GM23338 (cell line): ENCODE measurements at regions not wholly inside any gene's neighbourhood (a gene's known extent, or its start where the extent isn't known, plus 50 kb on each side); places are given as distances from the start of the nearest gene placed in this dataset.

ENCODE experiments used
- EZH2 ChIP-seq: fragments of 200-600 bp; sonication (generic); IDR thresholded peaks from one replicate; pipeline ENCODE4 v1.8.0; 2017; ENCODE audit warnings: antibody characterized with exemption, mild to moderate bottlenecking, low read depth; ENCODE audit not compliant: unreplicated experiment
- EZH2phosphoT487 ChIP-seq: fragments of 200-600 bp; sonication (generic); IDR thresholded peaks from one replicate; pipeline ENCODE4 v1.8.1; 2018; ENCODE audit warnings: antibody characterized with exemption; ENCODE audit not compliant: unreplicated experiment
- NANOG ChIP-seq: IDR thresholded peaks from 2 replicates; pipeline ENCODE4 v1.6.1; 2016; ENCODE audit warnings: antibody characterized with exemption, borderline replicate concordance
- POLR2AphosphoS5 ChIP-seq: IDR thresholded peaks from 2 replicates; pipeline ENCODE4 v1.6.1; 2016; ENCODE audit warnings: antibody characterized with exemption, low read depth
- STAT1 ChIP-seq: IDR thresholded peaks from one replicate; pipeline ENCODE4 v1.6.1; 2016; ENCODE audit warnings: antibody characterized with exemption; ENCODE audit not compliant: unreplicated experiment
- TF ChIP-seq, protein P1 (sequence below), 2 experiments: fragments of 200-600 bp in 1 of 2; sonication (generic) in 1 of 2; conservative IDR thresholded peaks; 2 replicates each; pipeline versions ENCODE4 v1.5.1 to v1.6.1; 2016 to 2017; ENCODE audit warnings: antibody characterized with exemption in 2 of 2, low read depth in 2 of 2, mild to moderate bottlenecking in 2 of 2, moderate library complexity in 1 of 2
- TF ChIP-seq, protein P2 (sequence below): IDR thresholded peaks from one replicate; pipeline ENCODE4 v1.6.1; 2018; ENCODE audit warnings: antibody characterized with exemption; ENCODE audit not compliant: unreplicated experiment

DNA sequence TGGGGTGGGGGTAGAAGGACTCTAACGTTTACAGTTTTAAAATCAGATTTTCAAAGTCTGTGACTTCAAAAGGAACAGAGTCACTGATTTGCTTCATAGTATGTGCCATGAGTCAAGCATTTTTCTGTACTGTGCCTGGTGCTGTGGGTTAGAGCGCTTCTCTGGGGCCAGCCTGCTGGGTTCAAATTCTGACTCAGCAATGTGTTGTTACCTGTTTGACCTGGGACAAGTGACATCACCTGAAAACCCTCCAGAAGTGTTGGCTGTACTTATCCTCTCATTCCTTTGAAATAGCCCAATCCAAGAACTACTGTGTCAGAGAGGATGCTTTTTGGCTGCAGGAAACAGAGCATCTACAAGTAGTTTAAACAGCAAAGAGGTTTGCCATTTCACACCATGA lies 101.7 kb downstream of the LSM3 start:
- TF ChIP-seq, protein P1, sequence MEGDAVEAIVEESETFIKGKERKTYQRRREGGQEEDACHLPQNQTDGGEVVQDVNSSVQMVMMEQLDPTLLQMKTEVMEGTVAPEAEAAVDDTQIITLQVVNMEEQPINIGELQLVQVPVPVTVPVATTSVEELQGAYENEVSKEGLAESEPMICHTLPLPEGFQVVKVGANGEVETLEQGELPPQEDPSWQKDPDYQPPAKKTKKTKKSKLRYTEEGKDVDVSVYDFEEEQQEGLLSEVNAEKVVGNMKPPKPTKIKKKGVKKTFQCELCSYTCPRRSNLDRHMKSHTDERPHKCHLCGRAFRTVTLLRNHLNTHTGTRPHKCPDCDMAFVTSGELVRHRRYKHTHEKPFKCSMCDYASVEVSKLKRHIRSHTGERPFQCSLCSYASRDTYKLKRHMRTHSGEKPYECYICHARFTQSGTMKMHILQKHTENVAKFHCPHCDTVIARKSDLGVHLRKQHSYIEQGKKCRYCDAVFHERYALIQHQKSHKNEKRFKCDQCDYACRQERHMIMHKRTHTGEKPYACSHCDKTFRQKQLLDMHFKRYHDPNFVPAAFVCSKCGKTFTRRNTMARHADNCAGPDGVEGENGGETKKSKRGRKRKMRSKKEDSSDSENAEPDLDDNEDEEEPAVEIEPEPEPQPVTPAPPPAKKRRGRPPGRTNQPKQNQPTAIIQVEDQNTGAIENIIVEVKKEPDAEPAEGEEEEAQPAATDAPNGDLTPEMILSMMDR (conservative IDR thresholded peaks at IDR 0.05; ENCODE audit: low read depth in 2 of 2) = no peak
- no peak for TF ChIP-seq EZH2
- TF ChIP-seq EZH2phosphoT487 = no peak
- no peak for TF ChIP-seq STAT1
- TF ChIP-seq, protein P2, sequence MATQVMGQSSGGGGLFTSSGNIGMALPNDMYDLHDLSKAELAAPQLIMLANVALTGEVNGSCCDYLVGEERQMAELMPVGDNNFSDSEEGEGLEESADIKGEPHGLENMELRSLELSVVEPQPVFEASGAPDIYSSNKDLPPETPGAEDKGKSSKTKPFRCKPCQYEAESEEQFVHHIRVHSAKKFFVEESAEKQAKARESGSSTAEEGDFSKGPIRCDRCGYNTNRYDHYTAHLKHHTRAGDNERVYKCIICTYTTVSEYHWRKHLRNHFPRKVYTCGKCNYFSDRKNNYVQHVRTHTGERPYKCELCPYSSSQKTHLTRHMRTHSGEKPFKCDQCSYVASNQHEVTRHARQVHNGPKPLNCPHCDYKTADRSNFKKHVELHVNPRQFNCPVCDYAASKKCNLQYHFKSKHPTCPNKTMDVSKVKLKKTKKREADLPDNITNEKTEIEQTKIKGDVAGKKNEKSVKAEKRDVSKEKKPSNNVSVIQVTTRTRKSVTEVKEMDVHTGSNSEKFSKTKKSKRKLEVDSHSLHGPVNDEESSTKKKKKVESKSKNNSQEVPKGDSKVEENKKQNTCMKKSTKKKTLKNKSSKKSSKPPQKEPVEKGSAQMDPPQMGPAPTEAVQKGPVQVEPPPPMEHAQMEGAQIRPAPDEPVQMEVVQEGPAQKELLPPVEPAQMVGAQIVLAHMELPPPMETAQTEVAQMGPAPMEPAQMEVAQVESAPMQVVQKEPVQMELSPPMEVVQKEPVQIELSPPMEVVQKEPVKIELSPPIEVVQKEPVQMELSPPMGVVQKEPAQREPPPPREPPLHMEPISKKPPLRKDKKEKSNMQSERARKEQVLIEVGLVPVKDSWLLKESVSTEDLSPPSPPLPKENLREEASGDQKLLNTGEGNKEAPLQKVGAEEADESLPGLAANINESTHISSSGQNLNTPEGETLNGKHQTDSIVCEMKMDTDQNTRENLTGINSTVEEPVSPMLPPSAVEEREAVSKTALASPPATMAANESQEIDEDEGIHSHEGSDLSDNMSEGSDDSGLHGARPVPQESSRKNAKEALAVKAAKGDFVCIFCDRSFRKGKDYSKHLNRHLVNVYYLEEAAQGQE = no peak
- TF ChIP-seq POLR2AphosphoS5 = no peak
- TF ChIP-seq NANOG = no peak
